ENCODE measurements at regions not wholly inside any gene's neighbourhood (a gene's known extent, or its start where the extent isn't known, plus 50 kb on each side); places are given as distances from the start of the nearest gene placed in this dataset.
"Not testable (repeated sequence)": the region's sequence is repeated elsewhere in the genome, so short reads cannot be mapped to it uniquely, and the experiment has no call there.

DNA sequence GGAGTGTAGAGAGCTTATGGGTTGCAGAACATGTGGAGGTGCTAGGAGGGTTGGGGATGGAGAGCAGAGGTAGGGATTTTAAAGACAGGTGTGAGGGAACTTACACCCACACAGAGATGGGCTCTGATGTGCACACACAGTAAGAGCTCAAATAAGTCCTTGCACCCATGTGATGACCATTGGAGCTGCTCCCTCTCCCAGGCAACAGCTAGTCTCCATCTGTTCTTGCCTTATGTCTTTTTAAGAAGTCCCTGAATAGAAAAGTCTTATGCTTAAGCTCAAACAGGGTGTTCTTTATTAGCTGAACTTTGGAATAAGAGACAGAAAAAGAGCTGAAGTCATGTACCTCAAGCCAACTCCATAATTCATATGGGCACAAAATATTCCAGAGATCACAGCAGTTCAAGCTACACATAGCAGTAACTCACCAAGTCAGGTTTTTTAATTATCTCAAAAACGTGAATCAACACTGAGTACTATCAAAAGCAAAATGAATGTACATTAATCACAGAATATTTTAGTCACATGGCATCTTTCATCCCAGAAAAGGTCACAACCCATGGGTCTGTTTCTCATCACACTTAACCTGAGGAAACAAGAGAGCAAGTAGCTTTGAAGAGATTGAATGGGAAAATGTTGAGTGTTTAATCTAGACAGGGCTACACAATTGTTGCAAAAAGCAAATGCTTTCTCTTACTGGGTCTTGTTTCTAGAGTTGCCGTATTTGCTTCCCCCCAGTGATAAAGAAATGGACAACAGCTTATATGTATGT lies 1513.6 kb upstream of the SEL1L start:
- TF ChIP-seq, protein P1, sequence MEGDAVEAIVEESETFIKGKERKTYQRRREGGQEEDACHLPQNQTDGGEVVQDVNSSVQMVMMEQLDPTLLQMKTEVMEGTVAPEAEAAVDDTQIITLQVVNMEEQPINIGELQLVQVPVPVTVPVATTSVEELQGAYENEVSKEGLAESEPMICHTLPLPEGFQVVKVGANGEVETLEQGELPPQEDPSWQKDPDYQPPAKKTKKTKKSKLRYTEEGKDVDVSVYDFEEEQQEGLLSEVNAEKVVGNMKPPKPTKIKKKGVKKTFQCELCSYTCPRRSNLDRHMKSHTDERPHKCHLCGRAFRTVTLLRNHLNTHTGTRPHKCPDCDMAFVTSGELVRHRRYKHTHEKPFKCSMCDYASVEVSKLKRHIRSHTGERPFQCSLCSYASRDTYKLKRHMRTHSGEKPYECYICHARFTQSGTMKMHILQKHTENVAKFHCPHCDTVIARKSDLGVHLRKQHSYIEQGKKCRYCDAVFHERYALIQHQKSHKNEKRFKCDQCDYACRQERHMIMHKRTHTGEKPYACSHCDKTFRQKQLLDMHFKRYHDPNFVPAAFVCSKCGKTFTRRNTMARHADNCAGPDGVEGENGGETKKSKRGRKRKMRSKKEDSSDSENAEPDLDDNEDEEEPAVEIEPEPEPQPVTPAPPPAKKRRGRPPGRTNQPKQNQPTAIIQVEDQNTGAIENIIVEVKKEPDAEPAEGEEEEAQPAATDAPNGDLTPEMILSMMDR (IDR thresholded peaks at IDR 0.05; ENCODE audit: low read depth, low read length) = no peak
- TF ChIP-seq, protein P2, sequence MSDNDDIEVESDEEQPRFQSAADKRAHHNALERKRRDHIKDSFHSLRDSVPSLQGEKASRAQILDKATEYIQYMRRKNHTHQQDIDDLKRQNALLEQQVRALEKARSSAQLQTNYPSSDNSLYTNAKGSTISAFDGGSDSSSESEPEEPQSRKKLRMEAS (IDR thresholded peaks at IDR 0.05; ENCODE audit: low read depth, low read length) = no peak
- TF ChIP-seq POLR2A (IDR thresholded peaks at IDR 0.05; ENCODE audit: extremely low read depth, insufficient read length) (no peak), MYC (IDR thresholded peaks at IDR 0.05; ENCODE audit: low read depth, low read length) (no peak)
- H3K4me3 ChIP-seq (ENCODE audit: low read depth, low read length) = no peak overlapping the region
- DNase-seq (ENCODE audit: low read depth) = no peak

DNA sequence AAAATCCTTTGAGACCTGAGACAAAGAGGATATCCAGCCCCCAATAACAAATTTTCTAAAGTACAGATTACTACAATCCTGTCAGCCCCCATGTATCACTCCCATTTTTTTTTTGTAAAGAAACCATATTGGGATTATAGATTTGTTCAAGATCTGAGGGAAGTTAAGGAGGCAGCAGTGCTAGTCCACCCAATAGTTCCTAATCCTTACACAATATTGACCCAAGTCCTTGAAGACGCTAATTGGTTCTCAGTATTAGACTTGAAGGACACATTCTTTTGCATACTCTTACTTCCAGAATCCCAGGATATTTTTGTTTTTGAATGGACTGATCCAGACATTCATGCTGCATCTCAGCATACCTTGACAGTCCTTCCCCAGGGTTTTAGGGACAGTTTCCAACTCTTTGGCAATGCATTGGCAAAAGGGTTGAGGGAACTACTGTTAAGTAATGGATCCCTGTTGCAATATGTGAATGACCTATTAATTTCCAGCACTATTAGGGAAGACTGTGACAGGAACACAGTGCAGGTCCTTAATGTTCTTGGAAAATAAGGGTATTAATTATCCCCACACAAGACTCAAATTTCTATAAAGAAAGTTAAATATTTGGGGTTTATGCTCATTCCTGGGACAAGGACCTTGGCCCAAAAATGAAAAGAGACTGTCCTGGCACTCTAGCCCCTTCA lies 1519.5 kb upstream of the SEL1L start:
- TF ChIP-seq, protein P1 (IDR thresholded peaks at IDR 0.05; ENCODE audit: low read depth, low read length) = no peak
- no peak for DNase-seq (ENCODE audit: low read depth)
- H3K4me3 ChIP-seq (ENCODE audit: low read depth, low read length) = no peak overlapping the region

DNA sequence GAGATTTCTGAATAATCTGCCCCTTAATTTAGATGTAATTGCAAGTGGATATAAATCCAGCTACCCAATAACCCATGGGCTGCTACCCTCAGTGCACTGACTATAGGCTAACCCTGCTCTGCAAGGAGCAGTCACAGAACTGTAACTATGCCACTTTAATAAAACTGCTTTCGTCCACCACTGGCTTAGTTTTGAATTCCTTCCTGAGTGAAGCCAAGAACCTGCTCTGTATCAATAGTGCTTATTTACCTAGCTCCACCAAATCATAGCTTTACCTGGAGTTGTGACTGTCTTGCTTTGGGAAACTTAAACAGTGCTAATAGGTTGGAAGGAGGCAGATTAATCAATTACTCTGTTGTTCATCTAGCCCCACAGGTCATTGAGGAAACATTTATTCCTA lies 1524.4 kb upstream of the SEL1L start:
- DNase-seq (ENCODE audit: low read depth) = no peak
- TF ChIP-seq, protein P1 (IDR thresholded peaks at IDR 0.05; ENCODE audit: low read depth, low read length) = no peak
- no peak for TF ChIP-seq POLR2A (IDR thresholded peaks at IDR 0.05; ENCODE audit: extremely low read depth, insufficient read length)
- no peak for TF ChIP-seq MYC (IDR thresholded peaks at IDR 0.05; ENCODE audit: low read depth, low read length)
- no peak overlapping the region for H3K4me3 ChIP-seq (ENCODE audit: low read depth, low read length)

DNA sequence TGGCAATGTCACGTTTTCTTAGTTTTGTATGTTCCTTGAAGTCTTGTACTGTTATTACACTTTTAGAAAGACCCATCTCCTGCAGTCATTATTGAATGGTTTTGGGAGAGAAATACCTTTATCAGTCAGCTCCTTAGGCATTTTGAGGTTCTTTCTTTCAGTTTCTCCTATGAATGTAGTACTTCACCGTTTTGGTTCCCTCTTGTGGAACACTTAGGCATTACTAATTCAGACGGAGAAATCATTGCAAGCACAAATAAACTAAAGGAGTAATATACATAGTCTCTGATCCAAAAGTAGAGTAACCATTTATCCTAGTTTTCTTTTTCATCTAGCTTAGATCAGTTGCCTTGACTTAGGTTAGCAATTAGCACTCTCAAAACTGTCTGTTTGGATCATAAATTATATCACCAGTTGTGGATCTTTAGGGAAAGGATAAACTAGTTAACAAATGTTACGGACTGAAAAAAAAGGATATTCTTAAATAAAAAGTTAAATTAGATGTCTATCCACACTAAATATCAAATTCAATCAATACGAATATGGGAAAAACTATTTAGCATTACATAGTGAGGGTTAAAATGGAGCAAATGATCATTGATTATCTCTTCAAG lies 1538.3 kb upstream of the SEL1L start:
- H3K4me3 ChIP-seq (ENCODE audit: low read depth, low read length) = peak overlapping the region; percentile 32
- DNase-seq (ENCODE audit: low read depth) = peak; percentile 69

DNA sequence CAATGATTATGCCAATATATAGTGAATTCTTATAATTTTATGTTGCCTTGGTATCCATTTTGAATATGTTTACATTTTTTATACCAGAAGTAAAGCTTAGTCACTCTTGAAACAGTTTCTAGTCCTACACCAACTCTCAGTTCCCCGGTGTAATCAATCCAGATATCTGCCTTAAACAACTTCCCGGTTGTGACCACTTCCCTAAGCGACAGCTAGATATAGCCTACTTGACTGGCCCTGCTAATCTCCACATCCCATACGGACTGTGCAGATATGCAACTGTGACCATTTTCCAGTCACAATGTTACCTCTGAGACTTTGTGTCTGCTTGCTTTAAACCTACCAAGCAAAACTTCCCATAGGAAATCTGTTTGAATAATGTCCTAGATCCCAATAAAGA lies 1551.5 kb upstream of the SEL1L start:
- peak; percentile 7 for DNase-seq (ENCODE audit: low read depth)
- TF ChIP-seq, protein P2 (IDR thresholded peaks at IDR 0.05; ENCODE audit: low read depth, low read length) = no peak
- H3K4me3 ChIP-seq (ENCODE audit: low read depth, low read length) = no peak overlapping the region

More for the DNA sequence above, 1538.3 kb upstream of the SEL1L start:
- no peak for TF ChIP-seq MYC (IDR thresholded peaks at IDR 0.05; ENCODE audit: low read depth, low read length)
- TF ChIP-seq, protein P1 (IDR thresholded peaks at IDR 0.05; ENCODE audit: low read depth, low read length) = peak; percentile 39

DNA sequence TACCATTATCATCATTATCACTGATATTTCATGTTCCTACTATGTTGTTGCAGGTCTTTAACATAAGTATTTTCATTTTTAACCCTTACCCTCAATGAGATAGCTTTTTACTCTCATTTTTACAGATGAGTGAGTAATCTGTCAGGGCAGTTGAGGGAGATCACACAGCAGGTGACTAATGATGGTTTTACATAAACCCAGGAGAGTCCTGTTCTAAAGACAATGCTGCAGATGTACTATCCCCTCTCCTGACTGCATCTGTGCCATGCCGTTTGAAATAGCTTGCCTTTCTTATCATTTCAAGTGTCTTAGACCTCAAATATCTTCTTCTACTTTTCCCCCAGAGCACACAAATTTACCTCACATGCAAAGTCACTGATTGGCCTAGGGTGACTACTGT lies 1552.1 kb upstream of the SEL1L start:
- no peak overlapping the region for H3K4me3 ChIP-seq (ENCODE audit: low read depth, low read length)
- DNase-seq (ENCODE audit: low read depth) = no peak
- TF ChIP-seq POLR2A (IDR thresholded peaks at IDR 0.05; ENCODE audit: extremely low read depth, insufficient read length) (no peak), MYC (IDR thresholded peaks at IDR 0.05; ENCODE audit: low read depth, low read length) (no peak)
- TF ChIP-seq, protein P2 (IDR thresholded peaks at IDR 0.05; ENCODE audit: low read depth, low read length) = no peak
- TF ChIP-seq, protein P1 (IDR thresholded peaks at IDR 0.05; ENCODE audit: low read depth, low read length) = no peak

DNA sequence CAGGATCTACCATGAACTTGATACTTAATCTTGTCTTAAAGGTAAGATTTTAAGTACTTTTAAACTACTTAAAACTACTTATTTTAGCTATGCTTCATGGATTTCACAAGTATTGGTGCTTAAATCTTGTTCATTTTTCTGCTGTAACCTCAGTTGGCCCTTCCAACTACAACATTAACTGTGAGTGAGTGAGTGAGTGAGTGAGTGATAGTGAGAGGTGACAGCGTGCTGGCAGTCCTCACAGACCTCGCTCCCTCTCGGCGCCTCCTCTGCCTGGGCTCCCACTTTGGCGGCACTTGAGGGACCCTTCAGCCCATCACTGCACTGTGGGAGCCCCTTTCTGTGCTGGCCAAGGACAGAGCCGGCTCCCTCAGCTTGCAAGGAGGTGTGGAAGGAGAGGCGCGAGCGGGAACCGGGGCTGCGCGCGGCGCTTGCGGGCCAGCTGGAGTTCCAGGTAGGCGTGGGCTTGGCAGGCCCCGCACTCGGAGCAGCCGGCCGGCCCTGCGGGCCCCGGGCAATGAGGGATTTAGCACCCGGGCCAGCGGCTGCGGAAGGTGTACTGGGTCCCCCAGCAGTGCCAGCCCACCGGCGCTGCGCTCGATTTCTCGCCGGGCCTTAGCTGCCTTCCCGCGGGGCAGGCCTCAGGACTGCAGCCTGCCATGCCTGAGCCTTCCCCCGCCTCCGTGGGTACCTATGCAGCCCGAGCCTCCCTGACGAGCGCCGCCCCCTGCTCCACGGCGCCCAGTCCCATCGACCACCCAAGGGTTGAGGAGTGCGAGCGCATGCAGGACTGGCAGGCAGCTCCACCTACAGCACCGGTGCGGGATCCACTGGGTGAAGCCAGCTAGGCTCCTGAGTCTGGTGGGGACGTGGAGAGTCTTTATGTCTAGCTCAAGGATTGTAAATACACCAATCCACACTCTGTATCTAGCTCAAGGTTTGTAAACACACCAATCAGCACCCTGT lies 1558.6 kb upstream of the SEL1L start:
- H3K4me3 ChIP-seq (ENCODE audit: low read depth, low read length); DNase-seq (ENCODE audit: low read depth): not testable (repeated sequence)

Data from NB4 (cell line).